Skeletal muscle satellite cell (primary cell): ENCODE measurements at regions not wholly inside any gene's neighbourhood (a gene's known extent, or its start where the extent isn't known, plus 50 kb on each side); places are given as distances from the start of the nearest gene placed in this dataset.

ENCODE experiments used
- H3K27me3 ChIP-seq: 2 replicates; pipeline ENCODE4 v1.7.0; 2013; ENCODE audit warnings: low read length; ENCODE audit not compliant: control insufficient read depth, insufficient read depth
- H3K36me3 ChIP-seq: 2 replicates; pipeline ENCODE4 v1.7.0; 2013; ENCODE audit warnings: mild to moderate bottlenecking, control low read depth, low read length; ENCODE audit not compliant: insufficient read depth
- H3K4me1 ChIP-seq: 2 replicates; pipeline ENCODE4 v1.7.0; 2013; ENCODE audit warnings: low read length; ENCODE audit not compliant: control insufficient read depth, insufficient read depth
- H3K4me2 ChIP-seq: 2 replicates; pipeline ENCODE4 v1.7.0; 2013; ENCODE audit warnings: mild to moderate bottlenecking, low read length
- H3K4me3 ChIP-seq: 2 replicates; pipeline ENCODE4 v1.7.0; 2013; ENCODE audit warnings: low read length
- H3K9ac ChIP-seq: 2 replicates; pipeline ENCODE4 v1.7.0; 2013; ENCODE audit warnings: mild to moderate bottlenecking, low read depth, low read length, moderate library complexity
- H3K9me3 ChIP-seq: replicated peaks from 2 replicates; pipeline ENCODE4 v1.7.0; 2013; ENCODE audit warnings: mild to moderate bottlenecking, control low read depth, low read length

GRCh38 chr1:4527819-4528218 lies 126.6 kb upstream of the AJAP1 start:
- H3K4me1 ChIP-seq = no peaks in the 10 kb centered on the region
- peaks cover 16% of the 10 kb centered on the region for H3K9me3 ChIP-seq
- no peak overlapping the region for H3K9ac ChIP-seq
- no peaks in the 10 kb centered on the region for H3K27me3 ChIP-seq
- H3K4me3 ChIP-seq = no peak overlapping the region
- no peaks in the 10 kb centered on the region for H3K36me3 ChIP-seq
- H3K4me2 ChIP-seq = no peak overlapping the region

GRCh38 chr1:4528590-4528989 lies 125.8 kb upstream of the AJAP1 start:
- no peaks in the 10 kb centered on the region for H3K36me3 ChIP-seq
- H3K9me3 ChIP-seq = peaks cover 16% of the 10 kb centered on the region
- H3K4me1 ChIP-seq = no peaks in the 10 kb centered on the region
- H3K4me3 ChIP-seq = no peak overlapping the region
- no peak overlapping the region for H3K4me2 ChIP-seq
- no peaks in the 10 kb centered on the region for H3K27me3 ChIP-seq
- no peak overlapping the region for H3K9ac ChIP-seq

- Histone ChIP-seq H3K4me3 (no peak overlapping the region), H3K9ac (no peak overlapping the region), H3K9me3 (peaks cover 10% of the 10 kb centered on the region), H3K4me1 (no peaks in the 10 kb centered on the region), H3K27me3 (no peaks in the 10 kb centered on the region), H3K36me3 (no peaks in the 10 kb centered on the region), H3K4me2 (no peak overlapping the region)
These were observed 124.8 kb upstream of the AJAP1 start for GRCh38 chr1:4529446-4530165.

- Histone ChIP-seq H3K27me3 (no peaks in the 10 kb centered on the region), H3K4me3 (no peak overlapping the region), H3K9ac (no peak overlapping the region), H3K4me2 (no peak overlapping the region), H3K36me3 (no peaks in the 10 kb centered on the region), H3K9me3 (peaks cover 12% of the 10 kb centered on the region), H3K4me1 (no peaks in the 10 kb centered on the region)
These were observed 124.1 kb upstream of the AJAP1 start for GRCh38 chr1:4530166-4530785.

- Histone ChIP-seq H3K9me3 (peaks cover 12% of the 10 kb centered on the region), H3K36me3 (no peaks in the 10 kb centered on the region), H3K27me3 (no peaks in the 10 kb centered on the region), H3K4me3 (no peak overlapping the region), H3K9ac (no peak overlapping the region), H3K4me1 (no peaks in the 10 kb centered on the region), H3K4me2 (no peak overlapping the region)
These were observed 122.6 kb upstream of the AJAP1 start for GRCh38 chr1:4531842-4532241.

- Histone ChIP-seq H3K9me3 (peaks cover 6% of the 10 kb centered on the region), H3K27me3 (no peaks in the 10 kb centered on the region), H3K4me3 (no peak overlapping the region), H3K4me2 (no peak overlapping the region), H3K9ac (no peak overlapping the region), H3K4me1 (no peaks in the 10 kb centered on the region), H3K36me3 (no peaks in the 10 kb centered on the region)
These were observed 121.8 kb upstream of the AJAP1 start for GRCh38 chr1:4532656-4533055.

GRCh38 chr1:4546911-4547310 lies 107.5 kb upstream of the AJAP1 start:
- Histone ChIP-seq H3K9ac (no peak overlapping the region), H3K4me3 (no peak overlapping the region), H3K9me3 (peaks cover 23% of the 10 kb centered on the region), H3K36me3 (no peaks in the 10 kb centered on the region), H3K4me2 (no peak overlapping the region), H3K27me3 (no peaks in the 10 kb centered on the region), H3K4me1 (no peaks in the 10 kb centered on the region)

GRCh38 chr1:4549930-4550329 lies 104.5 kb upstream of the AJAP1 start:
- H3K9me3 ChIP-seq = peaks cover 16% of the 10 kb centered on the region
- no peak overlapping the region for H3K9ac ChIP-seq
- H3K4me3 ChIP-seq = no peak overlapping the region
- H3K36me3 ChIP-seq = no peaks in the 10 kb centered on the region
- H3K27me3 ChIP-seq = no peaks in the 10 kb centered on the region
- H3K4me1 ChIP-seq = no peaks in the 10 kb centered on the region
- no peak overlapping the region for H3K4me2 ChIP-seq

- Histone ChIP-seq H3K27me3 (no peaks in the 10 kb centered on the region), H3K9ac (no peak overlapping the region), H3K9me3 (peaks cover 12% of the 10 kb centered on the region), H3K4me2 (no peak overlapping the region), H3K36me3 (no peaks in the 10 kb centered on the region), H3K4me1 (no peaks in the 10 kb centered on the region), H3K4me3 (no peak overlapping the region)
These were observed 103.5 kb upstream of the AJAP1 start for GRCh38 chr1:4550941-4551340.

GRCh38 chr1:4551706-4552105 lies 102.7 kb upstream of the AJAP1 start:
- no peak overlapping the region for H3K4me2 ChIP-seq
- peaks cover 13% of the 10 kb centered on the region for H3K9me3 ChIP-seq
- no peak overlapping the region for H3K9ac ChIP-seq
- no peaks in the 10 kb centered on the region for H3K4me1 ChIP-seq
- H3K36me3 ChIP-seq = no peaks in the 10 kb centered on the region
- H3K27me3 ChIP-seq = no peaks in the 10 kb centered on the region
- H3K4me3 ChIP-seq = no peak overlapping the region

- no peaks in the 10 kb centered on the region for H3K27me3 ChIP-seq
- no peaks in the 10 kb centered on the region for H3K4me1 ChIP-seq
- H3K9ac ChIP-seq = no peak overlapping the region
- peaks cover 18% of the 10 kb centered on the region for H3K9me3 ChIP-seq
- H3K4me3 ChIP-seq = no peak overlapping the region
- no peaks in the 10 kb centered on the region for H3K36me3 ChIP-seq
- H3K4me2 ChIP-seq = no peak overlapping the region
These were observed 100.6 kb upstream of the AJAP1 start for GRCh38 chr1:4553761-4554160.

- no peaks in the 10 kb centered on the region for H3K27me3 ChIP-seq
- no peak overlapping the region for H3K9ac ChIP-seq
- H3K4me3 ChIP-seq = no peak overlapping the region
- no peak overlapping the region for H3K4me2 ChIP-seq
- no peaks in the 10 kb centered on the region for H3K36me3 ChIP-seq
- no peaks in the 10 kb centered on the region for H3K4me1 ChIP-seq
- H3K9me3 ChIP-seq = peaks cover 16% of the 10 kb centered on the region
These were observed 100.0 kb upstream of the AJAP1 start for GRCh38 chr1:4554271-4554865.
